ENCODE measurements at regions not wholly inside any gene's neighbourhood (a gene's known extent, or its start where the extent isn't known, plus 50 kb on each side); places are given as distances from the start of the nearest gene placed in this dataset.

GRCh38 chr15:87608238-87609028 is 648.1 kb downstream of the NTRK3 start:
- TF ChIP-seq CTCF (IDR thresholded peaks at IDR 0.05) (no peak), POLR2A (IDR thresholded peaks at IDR 0.05) (no peak), POLR2AphosphoS5 (IDR thresholded peaks at IDR 0.05) (no peak)

Measured in breast epithelium (tissue), 3 donors.